Parathyroid adenoma (tissue), 2 donors: ENCODE measurements at regions not wholly inside any gene's neighbourhood (a gene's known extent, or its start where the extent isn't known, plus 50 kb on each side); places are given as distances from the start of the nearest gene placed in this dataset.
"Not testable (repeated sequence)": the region's sequence is repeated elsewhere in the genome, so short reads cannot be mapped to it uniquely, and the experiment has no call there.

Experiments used
- H2AFZ ChIP-seq: fragments of 300-600 bp; sonication (generic); one replicate; pipeline ENCODE4 v1.7.0; 2017; ENCODE audit warnings: antibody characterized with exemption, mild to moderate bottlenecking
- H3K27ac ChIP-seq: fragments of 300-600 bp; sonication (generic); one replicate; pipeline ENCODE4 v1.7.0; 2017
- H3K27me3 ChIP-seq: fragments of 300-600 bp; sonication (generic); one replicate; pipeline ENCODE4 v1.7.0; 2017; ENCODE audit warnings: low read length; ENCODE audit not compliant: control insufficient read depth, insufficient read depth
- H3K36me3 ChIP-seq: fragments of 300-600 bp; sonication (generic); one replicate; pipeline ENCODE4 v1.7.0; 2017; ENCODE audit warnings: low read length; ENCODE audit not compliant: control insufficient read depth, insufficient read depth
- H3K4me1 ChIP-seq: fragments of 300-600 bp; sonication (generic); one replicate; pipeline ENCODE4 v1.7.0; 2017; ENCODE audit warnings: control low read depth
- H3K4me2 ChIP-seq: fragments of 300-600 bp; sonication (generic); one replicate; pipeline ENCODE4 v1.7.0; 2017; ENCODE audit warnings: low read length
- H3K4me3 ChIP-seq: fragments of 300-600 bp; sonication (generic); one replicate; pipeline ENCODE4 v1.7.0; 2017; ENCODE audit warnings: low read depth, low read length
- H3K79me2 ChIP-seq: fragments of 300-600 bp; sonication (generic); one replicate; pipeline ENCODE4 v1.7.0; 2017; ENCODE audit warnings: control low read depth
- H3K9ac ChIP-seq: fragments of 300-600 bp; sonication (generic); one replicate; pipeline ENCODE4 v1.7.0; 2017; ENCODE audit warnings: mild to moderate bottlenecking
- H3K9me3 ChIP-seq: fragments of 300-600 bp; sonication (generic); one replicate; pipeline ENCODE4 v1.7.0; 2017; ENCODE audit warnings: low read length; ENCODE audit not compliant: control insufficient read depth
- CTCF ChIP-seq: fragments of 300-600 bp; sonication (generic); IDR thresholded peaks from one replicate; pipeline ENCODE4 v1.7.0; 2017; ENCODE audit warnings: antibody characterized with exemption, mild to moderate bottlenecking
- donor health status: primary hyperparathyroidism.

DNA sequence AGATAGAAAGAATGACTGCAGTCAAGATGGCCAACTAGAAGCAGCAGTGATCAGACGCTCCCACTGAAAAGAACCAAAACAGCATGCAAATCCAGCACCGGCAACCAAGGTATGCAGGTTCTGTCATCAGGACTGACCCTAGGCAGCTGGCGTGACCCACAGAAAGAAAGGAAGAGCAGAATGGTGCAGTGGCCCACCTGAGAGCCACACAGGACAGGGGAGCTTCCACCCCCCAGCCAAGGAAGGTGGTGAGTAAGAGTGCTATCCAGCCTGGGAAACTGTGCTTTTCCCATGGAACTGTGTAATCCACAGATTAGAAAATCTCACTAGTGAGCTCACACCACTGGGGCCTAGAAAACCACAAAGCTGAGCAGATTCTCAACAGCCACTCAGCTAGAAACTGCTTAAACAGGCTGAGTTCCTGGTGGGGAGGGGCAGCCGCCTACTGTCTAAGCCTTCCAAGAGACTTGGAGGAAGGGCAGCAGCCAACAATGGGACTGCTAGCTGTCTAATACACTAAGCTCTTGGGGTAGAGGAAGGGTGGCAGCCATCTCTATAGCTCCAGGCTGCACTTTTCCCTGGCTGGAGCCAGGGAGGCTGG is 127.9 kb downstream of the EVA1A start:
- Histone ChIP-seq H3K9me3 (no peaks in the 10 kb centered on the region), H3K4me3 (no peak overlapping the region), H3K79me2 (no peaks in the 10 kb centered on the region), H3K27ac (no peak overlapping the region), H3K4me2 (no peak overlapping the region), H2AFZ (no peak overlapping the region), H3K36me3 (no peaks in the 10 kb centered on the region), H3K9ac (no peak overlapping the region), H3K27me3 (no peaks in the 10 kb centered on the region), H3K4me1 (peaks cover 6% of the 10 kb centered on the region)
- no peak for TF ChIP-seq CTCF

DNA sequence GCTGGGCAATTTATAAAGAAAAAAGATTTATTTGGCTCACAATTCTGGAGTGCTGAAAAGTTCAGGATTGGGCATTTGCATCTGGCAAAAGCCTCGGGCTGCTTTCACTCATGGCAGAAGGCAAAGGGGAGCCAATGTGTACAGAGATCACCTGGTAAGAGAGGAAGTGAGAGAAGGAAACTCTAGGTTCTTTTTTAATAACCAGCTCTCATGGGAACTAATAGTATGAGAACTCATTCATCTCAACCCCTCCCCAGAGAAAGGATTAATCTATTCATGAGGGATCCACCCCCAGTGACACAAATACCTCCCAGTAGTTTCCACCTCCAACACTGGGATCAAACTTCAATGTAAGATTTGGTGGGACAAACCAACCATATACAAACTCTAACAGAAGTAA is 129.0 kb downstream of the EVA1A start:
- Histone ChIP-seq H3K79me2 (no peaks in the 10 kb centered on the region), H3K27me3 (no peaks in the 10 kb centered on the region), H3K9ac (no peak overlapping the region), H3K27ac (no peak overlapping the region), H3K36me3 (no peaks in the 10 kb centered on the region), H3K9me3 (no peaks in the 10 kb centered on the region), H2AFZ (no peak overlapping the region), H3K4me1 (peaks cover 6% of the 10 kb centered on the region), H3K4me2 (no peak overlapping the region), H3K4me3 (no peak overlapping the region)
- TF ChIP-seq CTCF, result no peak

DNA sequence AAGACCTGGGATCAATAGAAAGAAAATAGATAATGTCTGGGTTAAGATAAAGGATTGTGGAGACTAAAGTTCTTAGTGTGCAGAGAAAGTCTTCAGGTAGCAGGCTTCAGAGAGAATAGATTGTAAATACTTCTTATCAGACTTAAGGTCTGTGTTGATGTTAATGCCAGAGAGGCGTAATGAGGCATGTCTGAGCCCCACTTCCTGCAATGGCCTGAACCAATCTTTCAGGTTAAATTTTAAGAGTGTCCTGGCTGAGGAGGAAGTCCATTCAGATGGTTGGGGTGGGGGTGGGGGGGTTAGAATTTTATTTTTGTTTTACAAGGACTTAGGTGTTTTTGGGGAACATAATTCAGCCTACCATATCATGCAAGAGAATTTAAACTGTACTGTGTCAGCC is 129.5 kb downstream of the EVA1A start:
- Histone ChIP-seq H3K4me2 (no peak overlapping the region), H3K27me3 (no peaks in the 10 kb centered on the region), H3K9me3 (no peaks in the 10 kb centered on the region), H3K79me2 (no peaks in the 10 kb centered on the region), H3K4me1 (peaks cover 6% of the 10 kb centered on the region), H3K4me3 (no peak overlapping the region), H2AFZ (no peak overlapping the region), H3K9ac (no peak overlapping the region), H3K36me3 (no peaks in the 10 kb centered on the region), H3K27ac (no peak overlapping the region)
- no peak for TF ChIP-seq CTCF

- H3K4me3 ChIP-seq, H3K4me2 ChIP-seq, H3K4me1 ChIP-seq, H3K27ac ChIP-seq, H2AFZ ChIP-seq, H3K36me3 ChIP-seq, H3K9ac ChIP-seq, H3K9me3 ChIP-seq, H3K27me3 ChIP-seq, H3K79me2 ChIP-seq: not testable (repeated sequence)
Observed at GRCh38 chr2:75430449-75430848, 130.3 kb downstream of the EVA1A start.

DNA sequence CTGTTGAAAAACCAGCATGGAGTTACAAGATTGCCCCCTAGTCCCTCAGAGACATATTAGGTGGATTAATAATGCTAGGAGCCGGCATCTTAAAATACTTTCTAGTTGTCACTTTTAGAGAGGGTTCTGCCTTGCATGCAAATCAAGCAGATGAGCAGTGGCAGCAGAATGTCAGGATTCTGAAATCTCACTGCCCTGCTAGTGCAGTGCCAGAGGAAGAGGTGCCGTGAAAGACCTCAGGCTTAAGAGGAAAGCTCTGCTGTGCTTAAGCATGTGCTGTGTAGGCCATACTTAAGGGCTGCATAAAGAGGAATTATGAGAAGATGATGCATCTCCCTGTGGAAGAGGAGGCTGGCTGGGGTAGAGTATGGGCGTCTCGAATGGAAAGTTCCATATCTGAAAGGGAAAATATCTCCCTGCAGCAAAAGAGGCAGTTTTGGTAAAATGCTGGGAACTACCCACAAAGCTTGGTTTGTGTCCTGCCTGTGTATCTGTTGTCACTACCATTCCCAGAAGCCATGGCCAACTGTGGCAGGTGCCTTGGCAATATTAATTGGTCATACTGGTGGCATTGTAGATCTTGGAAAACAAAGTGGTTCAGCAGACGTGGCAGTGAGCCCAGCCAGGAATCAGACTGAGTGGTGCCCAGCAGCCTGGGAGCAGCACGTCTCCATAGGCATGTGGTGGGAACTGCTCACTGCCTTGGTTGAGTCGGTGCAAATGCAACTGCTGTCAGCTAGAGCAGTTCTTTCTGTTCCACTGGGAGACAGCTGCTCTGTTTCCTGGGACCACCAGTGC is 131.9 kb downstream of the EVA1A start:
- Histone ChIP-seq H3K9ac (no peak overlapping the region), H3K4me3 (no peak overlapping the region), H3K36me3 (no peaks in the 10 kb centered on the region), H2AFZ (no peak overlapping the region), H3K4me1 (peaks cover 6% of the 10 kb centered on the region), H3K79me2 (no peaks in the 10 kb centered on the region), H3K27ac (no peak overlapping the region), H3K9me3 (no peaks in the 10 kb centered on the region), H3K4me2 (peak overlapping the region; percentile 21), H3K27me3 (no peaks in the 10 kb centered on the region)
- TF ChIP-seq CTCF, result no peak
